ENCODE measurements at regions not wholly inside any gene's neighbourhood (a gene's known extent, or its start where the extent isn't known, plus 50 kb on each side); places are given as distances from the start of the nearest gene placed in this dataset.

DNA sequence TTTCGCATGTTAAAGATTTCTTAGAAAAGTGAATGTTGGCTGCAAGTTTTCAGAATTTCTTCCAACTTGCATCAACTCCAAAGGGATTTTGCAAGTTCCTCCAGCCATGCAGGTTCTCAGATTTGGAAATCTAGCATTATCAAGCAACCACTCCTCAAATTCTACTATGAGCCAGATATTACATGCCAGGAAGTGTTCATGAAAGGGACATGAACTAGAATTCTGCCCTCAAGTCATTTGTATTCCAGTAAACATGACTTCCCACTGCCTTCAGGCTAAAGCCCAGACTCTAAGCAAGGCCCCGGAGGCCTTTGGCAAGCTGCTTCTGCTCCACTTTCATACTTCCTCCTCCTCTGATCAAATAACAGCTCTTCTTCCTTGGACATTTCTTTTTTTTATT is 111.3 kb upstream of the PAPPA start:
- Histone ChIP-seq H3K4me1 (ENCODE audit: control insufficient read depth, insufficient read depth, low read length) (no peaks in the 10 kb centered on the region), H3K27ac (ENCODE audit: low read length) (no peak overlapping the region), H3K9me3 (ENCODE audit: control insufficient read depth, insufficient read depth, low read depth, low read length) (no peaks in the 10 kb centered on the region), H3K4me3 (ENCODE audit: low read depth in 2 of 2, low read length in 2 of 2) (no peak overlapping the region), H3K27me3 (ENCODE audit: control insufficient read depth, insufficient read depth, low read length) (no peaks in the 10 kb centered on the region), H3K36me3 (ENCODE audit: control insufficient read depth, insufficient read depth, low read length) (no peaks in the 10 kb centered on the region)
- no peak for TF ChIP-seq CTCF (IDR thresholded peaks at IDR 0.05)
- TF ChIP-seq, protein P1, sequence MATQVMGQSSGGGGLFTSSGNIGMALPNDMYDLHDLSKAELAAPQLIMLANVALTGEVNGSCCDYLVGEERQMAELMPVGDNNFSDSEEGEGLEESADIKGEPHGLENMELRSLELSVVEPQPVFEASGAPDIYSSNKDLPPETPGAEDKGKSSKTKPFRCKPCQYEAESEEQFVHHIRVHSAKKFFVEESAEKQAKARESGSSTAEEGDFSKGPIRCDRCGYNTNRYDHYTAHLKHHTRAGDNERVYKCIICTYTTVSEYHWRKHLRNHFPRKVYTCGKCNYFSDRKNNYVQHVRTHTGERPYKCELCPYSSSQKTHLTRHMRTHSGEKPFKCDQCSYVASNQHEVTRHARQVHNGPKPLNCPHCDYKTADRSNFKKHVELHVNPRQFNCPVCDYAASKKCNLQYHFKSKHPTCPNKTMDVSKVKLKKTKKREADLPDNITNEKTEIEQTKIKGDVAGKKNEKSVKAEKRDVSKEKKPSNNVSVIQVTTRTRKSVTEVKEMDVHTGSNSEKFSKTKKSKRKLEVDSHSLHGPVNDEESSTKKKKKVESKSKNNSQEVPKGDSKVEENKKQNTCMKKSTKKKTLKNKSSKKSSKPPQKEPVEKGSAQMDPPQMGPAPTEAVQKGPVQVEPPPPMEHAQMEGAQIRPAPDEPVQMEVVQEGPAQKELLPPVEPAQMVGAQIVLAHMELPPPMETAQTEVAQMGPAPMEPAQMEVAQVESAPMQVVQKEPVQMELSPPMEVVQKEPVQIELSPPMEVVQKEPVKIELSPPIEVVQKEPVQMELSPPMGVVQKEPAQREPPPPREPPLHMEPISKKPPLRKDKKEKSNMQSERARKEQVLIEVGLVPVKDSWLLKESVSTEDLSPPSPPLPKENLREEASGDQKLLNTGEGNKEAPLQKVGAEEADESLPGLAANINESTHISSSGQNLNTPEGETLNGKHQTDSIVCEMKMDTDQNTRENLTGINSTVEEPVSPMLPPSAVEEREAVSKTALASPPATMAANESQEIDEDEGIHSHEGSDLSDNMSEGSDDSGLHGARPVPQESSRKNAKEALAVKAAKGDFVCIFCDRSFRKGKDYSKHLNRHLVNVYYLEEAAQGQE (IDR thresholded peaks at IDR 0.05; ENCODE audit: insufficient read depth in 1 of 2, low read depth in 2 of 2, low read length in 1 of 2): no peak
- no peak for TF ChIP-seq SIN3A (IDR thresholded peaks at IDR 0.05; ENCODE audit: borderline replicate concordance, insufficient read depth, low read depth, low read length)
- TF ChIP-seq POLR2AphosphoS5 (IDR thresholded peaks at IDR 0.05; ENCODE audit: low read depth, low read length): no peak
- in situ Hi-C loops (cut with HindIII; ENCODE audit: low pct_unique_long_range_greater_than_20kb, low sequenced_read_pairs) (no loop called here), intact Hi-C loops (cut with micrococcal nuclease; ENCODE audit: unreplicated experiment) (no loop called here)
- POLR2A ChIA-PET: no interaction called here
- no peak for ATAC-seq
- BruUV-seq (replicated peaks): no TSS peak
- no peak for DNase-seq (ENCODE audit: low read depth, low spot score)
- CTCF ChIA-PET: no interaction called here

DNA sequence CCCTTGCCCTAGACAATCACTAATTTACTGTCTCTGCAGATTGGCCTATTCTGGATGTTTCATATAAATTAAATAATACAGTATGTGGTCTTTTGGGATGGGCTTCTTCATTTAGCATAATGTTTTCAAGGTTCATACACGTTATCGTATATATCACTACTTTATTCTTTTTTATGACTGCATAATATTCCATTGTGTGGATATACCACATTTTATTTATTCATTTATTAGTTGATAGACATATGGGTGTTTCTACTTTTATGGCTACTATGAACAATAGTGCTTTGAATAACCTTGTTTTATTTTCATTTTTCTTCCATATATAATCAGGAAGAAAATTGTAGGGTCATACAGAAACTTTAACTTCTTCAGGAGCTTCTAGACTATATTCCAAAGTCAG is 108.5 kb upstream of the PAPPA start:
- no peak overlapping the region for H3K27ac ChIP-seq (ENCODE audit: low read length)
- ChIA-PET POLR2A (no interaction called here), CTCF (no interaction called here)
- H3K4me3 ChIP-seq (ENCODE audit: low read depth in 2 of 2, low read length in 2 of 2): no peak overlapping the region
- intact Hi-C loops (cut with micrococcal nuclease; ENCODE audit: unreplicated experiment): no loop called here
- no peak for TF ChIP-seq SIN3A (IDR thresholded peaks at IDR 0.05; ENCODE audit: borderline replicate concordance, insufficient read depth, low read depth, low read length)
- TF ChIP-seq POLR2AphosphoS5 (IDR thresholded peaks at IDR 0.05; ENCODE audit: low read depth, low read length): no peak
- TF ChIP-seq CTCF (IDR thresholded peaks at IDR 0.05): no peak
- TF ChIP-seq, protein P1 (IDR thresholded peaks at IDR 0.05; ENCODE audit: insufficient read depth in 1 of 2, low read depth in 2 of 2, low read length in 1 of 2): no peak
- TF ChIP-seq TCF7L2 (IDR thresholded peaks at IDR 0.05; ENCODE audit: low read depth, low read length): no peak
- no peaks in the 10 kb centered on the region for H3K36me3 ChIP-seq (ENCODE audit: control insufficient read depth, insufficient read depth, low read length)
- no TSS peak for BruUV-seq (replicated peaks)
- H3K27me3 ChIP-seq (ENCODE audit: control insufficient read depth, insufficient read depth, low read length): no peaks in the 10 kb centered on the region
- in situ Hi-C loops (cut with HindIII; ENCODE audit: low pct_unique_long_range_greater_than_20kb, low sequenced_read_pairs): no loop called here
- H3K9me3 ChIP-seq (ENCODE audit: control insufficient read depth, insufficient read depth, low read depth, low read length): no peaks in the 10 kb centered on the region
- no peaks in the 10 kb centered on the region for H3K4me1 ChIP-seq (ENCODE audit: control insufficient read depth, insufficient read depth, low read length)
- ATAC-seq (no peak), DNase-seq (ENCODE audit: low read depth, low spot score) (no peak)
